GM12878 (cell line): ENCODE measurements at regions not wholly inside any gene's neighbourhood (a gene's known extent, or its start where the extent isn't known, plus 50 kb on each side); places are given as distances from the start of the nearest gene placed in this dataset.

Source experiments
- ATAC-seq: fragments of 200-7000 bp; cut with Tn5 transposase; 3 replicates; pipeline ENCODE4 v1.9.1; 2020; ENCODE audit warnings: mild to moderate bottlenecking, moderate library complexity
- BruUV-seq: library from RNA; stranded (reverse); fragments of 400-500 nt; replicated peaks from 2 replicates; lab custom pipeline; 2021; lab: Mats Ljungman, UMichigan
- CTCF ChIA-PET: fragments of 300-600 bp; sonication (Branson Sonifier 250); formaldehyde crosslinking; extraction: SDS; loops from one replicate; lab custom pipeline; 2021; ENCODE audit warnings: inconsistent platforms; lab: Yijun Ruan, JAX
- POLR2A ChIA-PET: fragments of 350-600 bp; formaldehyde crosslinking; extraction: SDS; loops from one replicate; lab custom pipeline; 2021; ENCODE audit warnings: inconsistent platforms; lab: Charles Lee
- RAD21 ChIA-PET: fragments of 300-600 bp; sonication (Branson Sonifier 250); formaldehyde crosslinking; loops from one replicate; lab custom pipeline; 2023; ENCODE audit warnings: antibody characterized with exemption; ENCODE audit not compliant: unreplicated experiment; lab: Charles Lee
- SMC1A ChIA-PET: fragments of 300-600 bp; sonication (Branson Sonifier 250); formaldehyde crosslinking; loops from one replicate; lab custom pipeline; 2023; ENCODE audit not compliant: unreplicated experiment, uncharacterized antibody; lab: Charles Lee
- DNase-seq: peaks from one replicate; pipeline ENCODE4 v3.0.0-alpha.2; 2011; ENCODE audit warnings: low read depth, low spot score
- FAIRE-seq: peaks from 3 replicates; lab custom pipeline; 2011; peaks lifted over from hg19 to GRCh38; lab: Jason Lieb, UNC
- H2AFZ ChIP-seq: 2 replicates; pipeline ENCODE4 v1.6.0; 2011; ENCODE audit warnings: low read depth, low read length, control low read depth; ENCODE audit not compliant: control insufficient read depth
- H3K27ac ChIP-seq: 2 replicates; pipeline ENCODE4 v1.5.1; 2011; ENCODE audit warnings: control low read depth; ENCODE audit not compliant: control insufficient read depth, insufficient read depth
- H3K27me3 ChIP-seq, 2 experiments: replicated peaks in 1 of 2; 2 replicates each; pipeline versions ENCODE4 v1.6.0 to v1.6.1; 2011; ENCODE audit warnings: low read length in 1 of 2; ENCODE audit not compliant: control insufficient read depth in 2 of 2, insufficient read depth in 2 of 2
- H3K36me3 ChIP-seq, 2 experiments: 2 replicates each; pipeline ENCODE4 v1.5.1; 2011; ENCODE audit warnings: low read length in 1 of 2; ENCODE audit not compliant: control insufficient read depth in 2 of 2, insufficient read depth in 2 of 2
- H3K4me1 ChIP-seq: 2 replicates; pipeline ENCODE4 v1.6.1; 2011; ENCODE audit warnings: mild to moderate bottlenecking, low read length, moderate library complexity, mixed read lengths; ENCODE audit not compliant: control insufficient read depth, insufficient read depth
- H3K4me2 ChIP-seq: 2 replicates; pipeline ENCODE4 v1.6.0; 2011; ENCODE audit warnings: control low read depth; ENCODE audit not compliant: control insufficient read depth, insufficient read depth
- H3K4me3 ChIP-seq: fragments of 200-600 bp; sonication (generic); 2 replicates; pipeline ENCODE4 v1.5.1; 2016
- H3K79me2 ChIP-seq: 2 replicates; pipeline ENCODE4 v1.6.0; 2011; ENCODE audit warnings: low read length; ENCODE audit not compliant: control insufficient read depth, insufficient read depth
- H3K9ac ChIP-seq: 2 replicates; pipeline ENCODE4 v1.8.0; 2011; ENCODE audit warnings: low read length, control low read depth, mixed read lengths; ENCODE audit not compliant: control insufficient read depth, insufficient read depth
- H3K9me3 ChIP-seq: replicated peaks from 3 replicates; pipeline ENCODE4 v1.5.1; 2011; ENCODE audit warnings: mild to moderate bottlenecking, low read length; ENCODE audit not compliant: control insufficient read depth, insufficient read depth
- H4K20me1 ChIP-seq: 2 replicates; pipeline ENCODE4 v1.6.0; 2011; ENCODE audit not compliant: control insufficient read depth, insufficient read depth
- BHLHE40 ChIP-seq, 2 experiments: fragments of 450-650 bp in 1 of 2; IDR thresholded peaks; 2 replicates each; pipeline ENCODE4 v1.6.1; 2011 to 2017; ENCODE audit warnings: low read depth in 2 of 2, borderline replicate concordance in 1 of 2, improper control_type of control experiment in 1 of 2, low read length in 1 of 2, mild to moderate bottlenecking in 1 of 2
- CTCF ChIP-seq, 3 experiments: IDR thresholded peaks in 2 of 3; conservative IDR thresholded peaks in 1 of 3; 2 replicates each; pipeline ENCODE4 v1.5.1; 2011; ENCODE audit warnings: low read depth in 3 of 3, low read length in 3 of 3, mild to moderate bottlenecking in 3 of 3, control low read depth in 2 of 3, moderate library complexity in 2 of 3, inconsistent platforms in 1 of 3, mixed read lengths in 1 of 3; ENCODE audit not compliant: control insufficient read depth in 2 of 3, insufficient read depth in 1 of 3; ENCODE audit errors: extremely low read depth in 1 of 3
- KLF5 ChIP-seq: fragments of 450-650 bp; IDR thresholded peaks from 2 replicates; pipeline ENCODE4 v1.6.1; 2014; ENCODE audit warnings: mild to moderate bottlenecking; ENCODE audit not compliant: partially characterized antibody
- RAD21 ChIP-seq: IDR thresholded peaks from 2 replicates; pipeline ENCODE4 v1.6.1; 2011; ENCODE audit warnings: mild to moderate bottlenecking, low read depth, low read length, moderate library complexity; ENCODE audit not compliant: insufficient read depth
- WRNIP1 ChIP-seq: IDR thresholded peaks from 2 replicates; pipeline ENCODE4 v1.6.1; 2011; ENCODE audit warnings: low read depth, low read length, improper control_type of control experiment, borderline replicate concordance
- WGBS: methylation state at CpG from one replicate; pipeline ENCODE4 v1.1.6; 2016; ENCODE audit warnings: low lambda C conversion rate; ENCODE audit not compliant: insufficient replicate concordance, insufficient coverage; ENCODE audit errors: missing lambda C conversion rate; 5-methylcytosine and 5-hydroxymethylcytosine counted together
- in situ Hi-C: fragments of 300-500 bp; cut with MboI; formaldehyde crosslinking; loops from 9 replicates; pipeline ENCODE4 v1.14.3; 2018; ENCODE audit warnings: mixed read lengths
- intact Hi-C: fragments of 100-400 bp; cut with micrococcal nuclease; formaldehyde crosslinking; loops from one replicate; pipeline ENCODE4 v1.14.2; 2022; ENCODE audit not compliant: unreplicated experiment

- ChIA-PET CTCF (interaction anchor here (0.5 to 0.7 kb wide), 2 partner anchors 360 to 646 kb away, joined by 3 to 4 read pairs; no protein-coding TSS in a partner anchor), SMC1A (interaction anchor here (1.3 to 3.9 kb wide), 2 partner anchors 10 kb away, joined by 3 to 9 read pairs; no protein-coding TSS in a partner anchor), RAD21 (no interaction called here), POLR2A (no interaction called here)
- WGBS, result 9% methylated on average over 8 of the region's 8 CpGs
- no peak overlapping the region for H2AFZ ChIP-seq
- no peak for ATAC-seq
- no peak for FAIRE-seq
- DNase-seq, result no peak
- H3K4me3 ChIP-seq, result no peak overlapping the region
- H3K27me3 ChIP-seq, result no peaks in the 10 kb centered on the region
- H3K9ac ChIP-seq, result no peak overlapping the region
- no peaks in the 10 kb centered on the region for H4K20me1 ChIP-seq
- H3K4me1 ChIP-seq, result no peaks in the 10 kb centered on the region
- H3K4me2 ChIP-seq, result no peak overlapping the region
- no TSS peak for BruUV-seq
- peak in 1 of 3 experiments; percentile 5; a peak in 1 of 6 replicates for TF ChIP-seq CTCF (IDR thresholded peaks at IDR 0.05 in 2 of 3, conservative IDR thresholded peaks at IDR 0.05 in 1 of 3; ENCODE audit: control insufficient read depth in 2 of 3, extremely low read depth in 1 of 3, insufficient read depth in 1 of 3, low read depth in 3 of 3, low read length in 3 of 3)
- TF ChIP-seq KLF5, result no peak
- no peak for TF ChIP-seq BHLHE40 (IDR thresholded peaks at IDR 0.05; ENCODE audit: borderline replicate concordance in 1 of 2, low read depth in 2 of 2, low read length in 1 of 2)
- TF ChIP-seq RAD21, result peak; percentile 45
- TF ChIP-seq WRNIP1, result no peak
- no peak overlapping the region for H3K27ac ChIP-seq
- H3K9me3 ChIP-seq, result no peaks in the 10 kb centered on the region
- in situ Hi-C loops, result no loop called here
- no peaks in the 10 kb centered on the region for H3K36me3 ChIP-seq
- no peaks in the 10 kb centered on the region for H3K79me2 ChIP-seq
- intact Hi-C loops, result no loop called here
Observed at GRCh38 chr6:9610620-9611415, 804.1 kb downstream of the TFAP2A start.
